Omental fat pad (tissue), 3 donors: ENCODE measurements at regions not wholly inside any gene's neighbourhood (a gene's known extent, or its start where the extent isn't known, plus 50 kb on each side); places are given as distances from the start of the nearest gene placed in this dataset.

Experiments
- ATAC-seq: fragments of 150-250 bp; one replicate; pipeline ENCODE4 v1.9.1; 2016; ENCODE audit warnings: mild to moderate bottlenecking, moderate library complexity; ENCODE audit not compliant: low FRiP score
- DNase-seq: peaks from one replicate; pipeline ENCODE4 v3.0.0-alpha.2; 2019; ENCODE audit warnings: low spot score
- CTCF ChIP-seq, 3 donors: fragments of 450-650 bp; IDR thresholded peaks; one replicate each; pipeline ENCODE4 v1.5.1; 2016 to 2017; ENCODE audit warnings: antibody characterized with exemption in 3 of 3, mild to moderate bottlenecking in 3 of 3, moderate library complexity in 2 of 3

DNA sequence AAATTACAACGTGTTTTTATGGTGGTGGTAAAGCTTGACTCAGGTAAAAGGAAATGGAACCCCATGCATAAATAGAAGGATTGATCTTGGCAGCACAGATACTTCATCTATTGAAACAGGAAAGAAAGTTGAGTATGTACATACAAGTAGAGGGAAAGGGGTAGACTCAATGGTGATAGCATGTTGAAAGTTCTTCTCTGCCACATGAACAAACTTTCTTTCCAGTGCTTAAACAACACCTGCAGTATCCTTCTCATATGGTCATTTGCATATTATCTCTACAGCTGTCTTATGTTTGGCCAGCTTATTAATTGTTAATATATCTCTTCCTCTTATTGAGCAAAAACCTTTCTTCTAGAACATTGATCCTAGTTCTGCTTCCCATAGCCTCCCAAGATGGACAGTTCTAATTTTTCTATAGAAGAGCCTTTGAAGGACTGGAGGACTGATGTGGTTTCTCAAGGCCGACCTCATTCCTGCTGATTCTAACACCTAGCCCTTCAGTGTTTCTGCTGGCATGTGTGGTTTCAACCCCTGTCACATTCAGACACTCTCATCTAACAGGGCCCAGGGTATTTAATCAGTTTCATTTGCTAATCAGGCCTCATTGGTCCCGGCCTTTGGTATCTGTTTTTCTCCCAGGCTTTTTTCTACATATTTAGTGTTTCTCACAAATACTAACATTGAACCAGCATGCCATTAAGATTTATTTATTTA is 108.1 kb upstream of the SPRY1 start:
- no peak for DNase-seq
- no peak for ATAC-seq
- no peak for TF ChIP-seq CTCF (IDR thresholded peaks at IDR 0.05)

- no peak for TF ChIP-seq CTCF (IDR thresholded peaks at IDR 0.05)
- ATAC-seq: no peak
- DNase-seq: no peak
Measured at GRCh38 chr4:123291329-123291728, 105.3 kb upstream of the SPRY1 start.

DNA sequence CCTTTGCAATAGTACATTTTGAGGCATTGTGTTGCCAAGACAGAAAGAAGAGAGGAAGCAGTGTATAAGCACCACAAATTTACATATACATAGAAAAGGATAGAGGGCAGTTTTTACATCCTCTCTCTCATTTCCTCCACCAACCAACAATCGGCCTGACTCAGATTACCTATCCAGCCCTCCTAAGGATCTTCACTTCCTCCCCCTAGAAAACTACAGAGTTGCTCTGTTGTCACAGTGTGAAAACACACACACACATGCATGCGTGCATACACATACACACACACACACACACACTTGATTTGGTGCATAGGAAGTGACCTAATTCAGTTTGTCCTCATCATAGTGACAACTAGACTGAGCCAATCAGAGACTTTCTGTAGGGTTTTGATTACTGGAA is 98.8 kb upstream of the SPRY1 start:
- no peak for ATAC-seq
- TF ChIP-seq CTCF (IDR thresholded peaks at IDR 0.05): no peak
- DNase-seq: no peak

DNA sequence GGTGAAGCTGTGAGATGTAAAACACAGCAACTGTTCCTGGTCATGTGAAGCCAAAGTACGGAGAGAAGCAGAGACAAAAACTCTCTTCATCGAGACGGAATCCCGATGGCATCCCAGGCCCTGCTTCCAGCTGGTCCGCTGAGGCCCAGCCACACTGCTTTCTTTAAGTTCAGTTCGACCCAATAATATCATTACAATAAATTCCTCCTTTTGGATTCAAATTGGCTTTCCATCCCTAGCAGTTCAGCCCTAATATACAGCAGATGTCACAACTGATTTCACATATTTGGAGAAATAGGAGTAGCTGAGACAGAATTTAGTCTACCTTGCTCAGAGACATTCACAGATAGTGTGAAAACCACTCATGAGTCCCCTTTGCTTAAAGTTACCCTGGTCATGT is 98.3 kb upstream of the SPRY1 start:
- ATAC-seq (no peak), DNase-seq (no peak)
- TF ChIP-seq CTCF (IDR thresholded peaks at IDR 0.05): no peak

DNA sequence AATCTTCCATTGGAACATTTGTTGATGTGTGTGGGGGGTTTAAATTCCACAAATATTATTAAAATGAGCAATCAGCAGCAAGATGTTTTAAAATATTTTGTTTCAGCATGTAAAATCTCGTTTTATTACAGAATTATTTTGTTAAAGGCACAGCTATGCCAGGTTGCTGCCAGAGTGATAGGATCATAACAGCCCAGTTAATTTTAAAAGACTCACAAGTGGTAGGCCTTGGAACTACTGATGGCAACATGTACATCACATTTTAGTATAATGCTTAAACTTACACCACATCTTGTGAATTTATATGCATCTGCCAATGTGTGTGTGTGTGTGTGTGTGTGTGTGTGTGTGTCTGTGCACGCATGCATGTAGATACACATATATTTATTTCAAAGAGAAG is 97.8 kb upstream of the SPRY1 start:
- DNase-seq (no peak), ATAC-seq (no peak)
- no peak for TF ChIP-seq CTCF (IDR thresholded peaks at IDR 0.05)

- no peak for TF ChIP-seq CTCF (IDR thresholded peaks at IDR 0.05)
- DNase-seq: no peak
- peak; percentile 60 for ATAC-seq
Measured at GRCh38 chr4:123299212-123299691, 97.3 kb upstream of the SPRY1 start.
